Left kidney (tissue), 1 donor: ENCODE measurements at regions not wholly inside any gene's neighbourhood (a gene's known extent, or its start where the extent isn't known, plus 50 kb on each side); places are given as distances from the start of the nearest gene placed in this dataset.
"Not testable (repeated sequence)": the region's sequence is repeated elsewhere in the genome, so short reads cannot be mapped to it uniquely, and the experiment has no call there.

Experiments used
- DNase-seq: peaks from one replicate; pipeline ENCODE4 v3.0.0-alpha.2; 2013

DNA sequence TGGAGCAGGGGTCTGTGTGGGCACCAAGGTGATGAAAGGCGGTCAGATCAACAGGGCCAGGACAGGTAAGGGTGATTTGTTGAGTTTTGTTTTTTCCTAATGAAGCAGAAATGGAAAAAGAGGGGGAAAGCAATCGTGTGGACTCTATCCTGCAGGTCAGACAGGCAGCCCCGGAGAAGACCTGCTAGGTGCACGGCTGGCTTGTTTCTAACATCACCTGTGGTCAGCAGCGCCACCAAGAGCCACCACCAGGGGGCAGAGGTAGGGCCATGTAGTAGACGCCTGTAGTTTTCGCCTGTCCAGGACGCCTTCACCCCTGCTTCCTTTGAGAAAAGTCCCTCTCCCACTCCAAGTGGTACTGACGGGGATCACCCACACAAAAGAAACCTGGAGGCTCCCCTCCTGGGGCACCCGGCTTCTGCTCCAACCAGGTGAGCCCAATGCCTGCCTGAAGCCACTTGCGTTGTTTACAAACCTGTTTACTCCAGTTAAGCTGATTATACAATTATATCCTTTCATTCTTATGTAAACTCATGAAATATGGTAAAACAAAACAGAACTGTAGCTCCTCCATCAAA, 54.2 kb upstream of the SEC14L1 start:
- DNase-seq: no peak

DNA sequence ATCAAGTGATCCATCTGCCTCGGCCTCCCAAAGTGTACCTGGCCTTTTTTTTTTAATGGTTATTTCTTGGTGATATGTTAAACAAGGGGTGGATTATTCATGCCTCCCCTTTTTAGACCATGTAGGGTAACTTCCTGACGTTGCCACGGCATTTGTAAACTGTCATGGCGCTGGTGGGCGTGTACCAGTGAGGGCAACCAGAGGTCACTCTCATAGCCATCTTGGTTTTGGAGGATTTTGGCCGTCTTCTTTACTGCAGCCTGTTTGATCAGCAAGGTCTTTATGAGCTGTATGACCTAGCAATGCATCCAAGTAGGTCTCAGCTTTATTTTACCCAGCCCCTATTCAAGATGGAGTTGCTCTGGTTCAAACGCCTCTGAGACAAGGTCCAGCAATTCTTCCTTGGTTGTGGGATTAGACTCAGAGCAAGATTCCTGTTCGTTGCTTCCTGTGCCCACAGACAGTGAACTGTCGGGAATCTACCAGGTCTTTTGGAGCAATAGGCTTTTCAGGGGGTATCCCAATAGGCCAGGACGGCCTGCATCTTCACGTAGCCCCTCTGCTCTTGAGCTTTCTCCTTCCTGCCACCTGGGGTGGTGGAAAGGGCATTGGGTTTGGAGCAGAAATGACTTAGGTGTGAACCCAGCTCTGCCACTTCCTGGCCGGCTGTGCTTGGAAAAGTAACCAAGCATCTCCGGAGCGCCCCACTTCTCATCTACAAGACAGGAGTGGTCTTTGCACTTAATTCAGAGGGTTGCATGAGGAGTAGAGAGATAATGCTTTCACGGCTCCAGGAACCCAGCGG, 52.9 kb upstream of the SEC14L1 start:
- no peak for DNase-seq

DNA sequence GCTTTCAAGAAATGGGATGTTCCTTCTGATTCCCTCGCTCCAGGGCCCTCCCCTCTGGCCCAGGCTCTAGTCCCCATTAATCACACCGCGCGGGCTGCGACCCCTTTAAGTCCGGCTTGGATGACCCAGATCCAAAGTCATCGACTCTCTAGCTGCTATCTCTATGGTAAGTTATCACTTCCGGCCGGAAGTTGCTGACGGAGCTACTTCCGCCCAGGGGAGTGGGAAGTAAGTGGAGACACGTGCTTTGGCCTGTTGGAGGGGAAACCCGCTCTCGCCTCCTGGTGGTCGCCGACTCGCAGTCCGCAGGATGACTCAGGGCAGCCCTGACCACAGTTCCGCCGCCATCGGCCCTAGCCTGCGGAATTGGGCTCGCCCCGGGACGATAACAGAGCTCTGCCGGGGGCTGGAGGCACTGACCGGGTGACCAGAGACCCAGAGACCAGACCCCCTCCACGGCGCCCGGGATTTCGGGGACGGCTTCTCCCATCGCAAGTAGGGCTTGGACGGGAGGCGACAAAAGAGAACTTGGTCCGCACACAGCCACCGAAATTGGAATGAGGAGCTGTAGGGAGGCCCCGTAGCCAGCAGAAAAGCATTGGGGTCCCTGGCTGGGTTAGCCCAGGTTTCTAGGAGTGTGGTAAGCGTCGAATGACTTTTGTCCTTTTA, 52.2 kb upstream of the SEC14L1 start:
- DNase-seq: peak; percentile 97

DNA sequence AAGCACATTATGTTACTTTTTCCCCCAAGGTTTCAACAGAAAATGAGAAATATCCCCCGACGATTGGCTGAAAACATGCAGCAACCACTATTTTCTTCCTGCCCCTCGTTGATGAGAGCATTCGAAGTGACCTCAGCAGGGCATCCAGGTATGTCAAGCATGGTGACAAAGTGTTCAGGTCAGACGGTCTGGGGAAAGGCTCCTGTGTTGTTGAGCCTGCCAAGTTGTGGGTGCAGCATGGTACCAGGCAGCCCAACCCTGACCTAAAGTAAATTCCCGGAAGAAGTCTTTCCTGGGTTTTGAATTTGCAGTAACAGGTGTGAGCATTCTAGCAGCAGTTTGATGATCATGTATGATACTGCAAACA, 51.7 kb upstream of the SEC14L1 start:
- no peak for DNase-seq

DNA sequence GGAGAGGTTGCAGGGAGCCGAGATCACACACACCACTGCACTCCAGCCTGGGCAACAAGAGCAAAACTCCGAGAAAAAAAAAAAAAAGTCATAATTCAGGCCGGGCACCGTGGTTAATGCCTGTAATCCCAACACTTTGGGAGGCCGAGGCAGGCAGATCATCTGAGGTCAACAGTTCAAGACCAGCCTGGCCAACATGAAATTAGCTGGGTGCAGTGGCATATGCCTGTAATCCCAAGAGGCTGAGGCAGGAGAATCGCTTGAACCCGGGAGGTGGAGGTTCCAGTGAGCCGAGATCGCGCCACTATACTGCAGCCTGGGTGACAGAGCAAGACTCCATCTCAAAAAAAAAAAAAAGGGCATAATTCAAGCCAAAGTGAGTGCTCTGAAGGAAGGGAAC, 50.8 kb upstream of the SEC14L1 start:
- not testable (repeated sequence) for DNase-seq

DNA sequence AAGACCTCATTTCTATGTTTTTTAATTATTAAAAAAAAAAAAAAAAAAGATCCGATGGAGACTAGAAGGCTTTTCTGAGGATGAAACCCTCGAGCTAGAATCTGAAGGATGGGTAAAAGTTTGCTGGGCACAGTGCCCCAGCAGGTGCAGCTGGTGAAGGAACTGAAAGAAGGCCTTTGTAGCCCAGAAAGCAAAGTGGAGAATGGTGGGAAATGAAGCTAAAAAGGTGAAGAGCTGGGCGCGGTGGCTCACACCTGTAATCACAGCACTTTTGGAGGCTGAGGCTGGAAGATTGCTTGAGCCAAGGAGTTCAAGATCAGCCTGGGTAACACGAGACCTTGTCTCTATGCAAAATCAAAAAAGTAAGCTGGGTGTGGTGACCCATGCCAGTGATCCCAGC, 50.3 kb upstream of the SEC14L1 start:
- no peak for DNase-seq
